Calu3 (cell line): ENCODE measurements at regions not wholly inside any gene's neighbourhood (a gene's known extent, or its start where the extent isn't known, plus 50 kb on each side); places are given as distances from the start of the nearest gene placed in this dataset.
"Not testable (repeated sequence)": the region's sequence is repeated elsewhere in the genome, so short reads cannot be mapped to it uniquely, and the experiment has no call there.

Experiments
- BruUV-seq: library from RNA; stranded (reverse); fragments of 400-500 nt; replicated peaks from 2 replicates; lab custom pipeline; 2021; lab: Mats Ljungman, UMichigan
- CTCF ChIA-PET: fragments of 300-600 bp; sonication (Branson Sonifier 250); formaldehyde crosslinking; loops from one replicate; lab custom pipeline; 2022; ENCODE audit warnings: antibody characterized with exemption; lab: Charles Lee
- DNase-seq: peaks from one replicate; pipeline ENCODE4 v3.0.0; 2022
- H3K27ac Mint-ChIP-seq: one replicate; pipeline ENCODE4 v1.8.0; 2022; ENCODE audit warnings: mixed read lengths; ENCODE audit not compliant: unreplicated experiment
- H3K27me3 Mint-ChIP-seq: one replicate; pipeline ENCODE4 v1.8.0; 2022; ENCODE audit warnings: mixed read lengths; ENCODE audit not compliant: unreplicated experiment
- H3K36me3 Mint-ChIP-seq: one replicate; pipeline ENCODE4 v1.8.0; 2022; ENCODE audit warnings: mild to moderate bottlenecking, moderate library complexity, mixed read lengths; ENCODE audit not compliant: insufficient read depth, unreplicated experiment
- H3K4me1 Mint-ChIP-seq: one replicate; pipeline ENCODE4 v1.8.0; 2022; ENCODE audit warnings: mild to moderate bottlenecking, low read depth, mixed read lengths; ENCODE audit not compliant: unreplicated experiment
- H3K4me3 Mint-ChIP-seq: one replicate; pipeline ENCODE4 v1.8.0; 2022; ENCODE audit warnings: mild to moderate bottlenecking, low read depth, moderate library complexity, mixed read lengths; ENCODE audit not compliant: unreplicated experiment
- H3K9me3 Mint-ChIP-seq: one replicate; pipeline ENCODE4 v1.8.0; 2022; ENCODE audit warnings: low read depth, mixed read lengths; ENCODE audit not compliant: unreplicated experiment
- intact Hi-C: fragments of 100-400 bp; cut with micrococcal nuclease; formaldehyde crosslinking; loops from one replicate; pipeline ENCODE4 v1.10.0; 2022; ENCODE audit not compliant: unreplicated experiment
- TF ChIP-seq, protein P1 (sequence below): fragments of 200-600 bp; IDR thresholded peaks from one replicate; pipeline ENCODE4 v1.8.0; 2022; ENCODE audit warnings: antibody characterized with exemption; ENCODE audit not compliant: unreplicated experiment

DNA sequence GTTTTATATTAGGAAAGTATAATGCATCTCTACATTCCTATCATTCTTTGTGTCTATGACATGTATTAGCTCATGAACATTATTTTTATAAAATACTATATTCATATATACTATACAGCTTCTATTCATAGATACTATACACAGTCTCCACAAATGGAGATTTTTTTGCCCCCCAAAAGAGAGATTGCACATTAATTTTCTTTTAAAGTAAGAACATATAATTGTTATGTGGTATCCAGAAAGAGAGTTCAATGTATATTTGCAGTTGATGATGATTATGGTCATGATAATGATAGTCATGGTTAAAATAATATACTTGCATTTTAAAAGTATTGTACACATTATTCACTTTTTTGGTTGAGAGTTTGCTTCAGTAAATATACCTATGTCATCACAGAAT, 445.3 kb downstream of the DSC3 start:
- H3K4me3 Mint-ChIP-seq = no peak overlapping the region
- BruUV-seq = no TSS peak
- H3K27me3 Mint-ChIP-seq = no peaks in the 10 kb centered on the region
- CTCF ChIA-PET = interaction anchor here (0.6 to 1.1 kb wide), 2 partner anchors 13 to 56 kb away, joined by 3 to 4 read pairs; no protein-coding TSS in a partner anchor
- TF ChIP-seq, protein P1, sequence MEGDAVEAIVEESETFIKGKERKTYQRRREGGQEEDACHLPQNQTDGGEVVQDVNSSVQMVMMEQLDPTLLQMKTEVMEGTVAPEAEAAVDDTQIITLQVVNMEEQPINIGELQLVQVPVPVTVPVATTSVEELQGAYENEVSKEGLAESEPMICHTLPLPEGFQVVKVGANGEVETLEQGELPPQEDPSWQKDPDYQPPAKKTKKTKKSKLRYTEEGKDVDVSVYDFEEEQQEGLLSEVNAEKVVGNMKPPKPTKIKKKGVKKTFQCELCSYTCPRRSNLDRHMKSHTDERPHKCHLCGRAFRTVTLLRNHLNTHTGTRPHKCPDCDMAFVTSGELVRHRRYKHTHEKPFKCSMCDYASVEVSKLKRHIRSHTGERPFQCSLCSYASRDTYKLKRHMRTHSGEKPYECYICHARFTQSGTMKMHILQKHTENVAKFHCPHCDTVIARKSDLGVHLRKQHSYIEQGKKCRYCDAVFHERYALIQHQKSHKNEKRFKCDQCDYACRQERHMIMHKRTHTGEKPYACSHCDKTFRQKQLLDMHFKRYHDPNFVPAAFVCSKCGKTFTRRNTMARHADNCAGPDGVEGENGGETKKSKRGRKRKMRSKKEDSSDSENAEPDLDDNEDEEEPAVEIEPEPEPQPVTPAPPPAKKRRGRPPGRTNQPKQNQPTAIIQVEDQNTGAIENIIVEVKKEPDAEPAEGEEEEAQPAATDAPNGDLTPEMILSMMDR = no peak
- H3K36me3 Mint-ChIP-seq = no peaks in the 10 kb centered on the region
- H3K4me1 Mint-ChIP-seq = peaks cover 9% of the 10 kb centered on the region
- H3K9me3 Mint-ChIP-seq = no peaks in the 10 kb centered on the region
- no peak for DNase-seq
- intact Hi-C loops = no loop called here
- no peak overlapping the region for H3K27ac Mint-ChIP-seq

DNA sequence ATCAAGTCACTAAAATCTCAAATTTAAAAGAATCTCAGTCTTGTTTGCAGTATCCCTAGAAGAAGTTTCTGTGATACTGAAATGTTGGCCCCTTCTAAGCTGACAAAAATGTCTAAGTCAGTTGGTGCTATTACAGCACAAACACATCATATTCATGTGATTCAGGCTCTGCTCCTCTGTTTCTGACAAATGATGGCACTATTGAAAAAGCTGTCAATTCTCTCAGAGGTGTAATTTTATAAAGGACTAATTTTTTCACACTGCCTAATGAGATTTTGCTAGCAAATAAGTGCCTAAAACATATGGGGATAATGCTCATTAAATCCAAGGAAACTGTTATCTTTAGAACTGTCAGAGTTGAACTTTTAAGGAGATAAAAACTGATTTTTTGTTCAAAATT, 445.9 kb downstream of the DSC3 start:
- Mint-ChIP-seq H3K4me3 (no peak overlapping the region), H3K36me3 (no peaks in the 10 kb centered on the region), H3K4me1 (peaks cover 9% of the 10 kb centered on the region), H3K9me3 (no peaks in the 10 kb centered on the region), H3K27ac (no peak overlapping the region), H3K27me3 (no peaks in the 10 kb centered on the region)
- intact Hi-C loops = no loop called here
- TF ChIP-seq, protein P1 = no peak
- BruUV-seq = no TSS peak
- DNase-seq = no peak
- CTCF ChIA-PET = interaction anchor here (1.1 kb wide), 1 partner anchor 14 kb away, joined by 3 read pairs; no protein-coding TSS in a partner anchor

DNA sequence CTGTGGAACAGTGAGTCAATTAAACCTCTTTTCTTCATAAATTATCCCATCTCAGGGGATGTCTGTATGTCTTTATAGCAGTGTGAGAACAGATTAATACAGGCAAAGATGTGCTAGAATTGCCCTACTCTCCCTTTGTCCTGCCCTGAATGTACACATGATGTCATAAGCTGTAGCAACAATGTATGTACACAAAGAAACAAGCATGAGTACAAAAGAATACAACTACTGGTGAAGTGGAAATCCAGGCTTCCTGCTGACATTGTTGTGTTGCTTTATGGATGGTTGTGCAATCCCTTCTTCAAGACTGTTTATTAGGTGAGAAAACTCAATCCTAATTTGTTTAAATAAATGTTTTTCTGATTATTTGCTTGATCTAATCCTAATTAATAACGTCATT, 446.6 kb downstream of the DSC3 start:
- CTCF ChIA-PET = no interaction called here
- Mint-ChIP-seq H3K4me1 (peaks cover 9% of the 10 kb centered on the region), H3K9me3 (no peaks in the 10 kb centered on the region), H3K27me3 (no peaks in the 10 kb centered on the region), H3K4me3 (no peak overlapping the region), H3K36me3 (no peaks in the 10 kb centered on the region), H3K27ac (no peak overlapping the region)
- TF ChIP-seq, protein P1 = no peak
- DNase-seq = no peak
- no TSS peak for BruUV-seq
- intact Hi-C loops = no loop called here

- H3K36me3 Mint-ChIP-seq, intact Hi-C loops, DNase-seq, H3K4me3 Mint-ChIP-seq, BruUV-seq, H3K27me3 Mint-ChIP-seq, H3K4me1 Mint-ChIP-seq, H3K27ac Mint-ChIP-seq, H3K9me3 Mint-ChIP-seq: not testable (repeated sequence)
- CTCF ChIA-PET = interaction anchor here (0.7 kb wide), 1 partner anchor 354 kb away, joined by 5 read pairs; no protein-coding TSS in a partner anchor
These were observed 447.6 kb downstream of the DSC3 start for GRCh38 chr18:30594911-30595310.

GRCh38 chr18:30591462-30591861, 451.1 kb downstream of the DSC3 start:
- no peaks in the 10 kb centered on the region for H3K36me3 Mint-ChIP-seq
- no peaks in the 10 kb centered on the region for H3K27me3 Mint-ChIP-seq
- DNase-seq = no peak
- no peak overlapping the region for H3K27ac Mint-ChIP-seq
- CTCF ChIA-PET = no interaction called here
- intact Hi-C loops = no loop called here
- H3K4me3 Mint-ChIP-seq = no peak overlapping the region
- no TSS peak for BruUV-seq
- no peaks in the 10 kb centered on the region for H3K4me1 Mint-ChIP-seq
- no peaks in the 10 kb centered on the region for H3K9me3 Mint-ChIP-seq
- TF ChIP-seq, protein P1 = no peak
